ENCODE measurements at regions not wholly inside any gene's neighbourhood (a gene's known extent, or its start where the extent isn't known, plus 50 kb on each side); places are given as distances from the start of the nearest gene placed in this dataset.
A peak's percentile ranks its signal among the peaks of the same experiment; 100 is the strongest.

- no peak overlapping the region for H3K4me3 ChIP-seq (ENCODE audit: low read length)
- no peak for TF ChIP-seq CTCF (conservative IDR thresholded peaks at IDR 0.05; ENCODE audit: low read length)
- no peak for DNase-seq (ENCODE audit: low read depth)
Observed at GRCh38 chr16:76942089-76942488, 248.9 kb upstream of the MON1B start.

- TF ChIP-seq CTCF (conservative IDR thresholded peaks at IDR 0.05; ENCODE audit: low read length), result no peak
- no peak overlapping the region for H3K4me3 ChIP-seq (ENCODE audit: low read length)
Observed at GRCh38 chr16:76943921-76944320, 247.1 kb upstream of the MON1B start.

GRCh38 chr16:76946879-76947278, 244.1 kb upstream of the MON1B start:
- H3K4me3 ChIP-seq (ENCODE audit: low read length), result no peak overlapping the region
- no peak for TF ChIP-seq CTCF (conservative IDR thresholded peaks at IDR 0.05; ENCODE audit: low read length)
- peak; percentile 51 for DNase-seq (ENCODE audit: low read depth)

More at GRCh38 chr16:76943921-76944320, 247.1 kb upstream of the MON1B start:
- no peak for DNase-seq (ENCODE audit: low read depth)

DNA sequence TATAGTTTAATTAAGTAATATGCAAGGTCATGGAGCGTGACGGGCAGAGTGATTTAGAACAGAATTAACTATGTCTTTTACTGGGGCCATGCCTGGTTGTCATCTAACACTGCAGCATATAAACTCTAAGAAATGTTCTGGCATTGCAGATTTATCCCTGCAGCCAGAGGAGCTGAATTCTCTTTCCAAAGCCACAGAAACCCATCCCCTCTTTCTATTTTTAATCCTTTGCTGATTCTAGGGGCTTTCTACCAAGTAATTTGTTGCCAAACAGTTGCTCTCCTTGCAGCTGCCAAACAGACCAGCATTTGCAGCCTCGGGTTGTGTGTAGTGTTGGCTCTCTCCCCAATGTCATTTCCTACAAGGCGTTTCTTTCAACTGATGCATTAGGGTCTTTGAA, 243.2 kb upstream of the MON1B start:
- no peak for DNase-seq (ENCODE audit: low read depth)
- H3K4me3 ChIP-seq (ENCODE audit: low read length), result no peak overlapping the region
- no peak for TF ChIP-seq CTCF (conservative IDR thresholded peaks at IDR 0.05; ENCODE audit: low read length)

GRCh38 chr16:76955629-76956028, 235.4 kb upstream of the MON1B start:
- DNase-seq (ENCODE audit: low read depth), result no peak
- no peak for TF ChIP-seq CTCF (conservative IDR thresholded peaks at IDR 0.05; ENCODE audit: low read length)
- H3K4me3 ChIP-seq (ENCODE audit: low read length), result no peak overlapping the region

GRCh38 chr16:76956394-76956793, 234.6 kb upstream of the MON1B start:
- no peak for DNase-seq (ENCODE audit: low read depth)
- no peak for TF ChIP-seq CTCF (conservative IDR thresholded peaks at IDR 0.05; ENCODE audit: low read length)
- H3K4me3 ChIP-seq (ENCODE audit: low read length), result no peak overlapping the region

DNA sequence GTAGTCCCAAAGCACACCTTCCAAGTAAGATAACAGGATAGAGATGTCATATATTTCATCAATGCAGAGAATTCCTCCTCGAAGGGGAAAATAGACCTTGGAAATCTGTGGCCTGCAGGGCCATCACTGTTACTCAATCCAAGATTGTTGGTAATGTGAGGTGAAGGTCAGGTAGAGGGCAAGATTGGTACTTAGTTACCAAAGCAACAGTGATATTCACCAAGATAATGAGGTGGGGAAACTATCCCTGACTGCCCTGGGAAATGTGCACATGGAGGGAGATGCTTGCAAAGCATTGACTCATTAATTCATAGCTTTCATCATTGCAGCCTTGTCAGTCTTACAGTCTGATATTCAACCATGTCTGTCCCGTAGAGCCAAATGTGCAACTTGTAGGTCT, 234.1 kb upstream of the MON1B start:
- TF ChIP-seq CTCF (conservative IDR thresholded peaks at IDR 0.05; ENCODE audit: low read length), result no peak

More for the DNA sequence above, 234.1 kb upstream of the MON1B start:
- H3K4me3 ChIP-seq (ENCODE audit: low read length), result no peak overlapping the region
- DNase-seq (ENCODE audit: low read depth), result no peak
